SU-DHL-6 (cell line): ENCODE measurements at regions not wholly inside any gene's neighbourhood (a gene's known extent, or its start where the extent isn't known, plus 50 kb on each side); places are given as distances from the start of the nearest gene placed in this dataset.

Experiments
- EZH2phosphoT487 ChIP-seq: fragments of 200-600 bp; sonication (generic), shearing (Covaris generic); conservative IDR thresholded peaks from 2 replicates; pipeline ENCODE4 v1.6.1; 2018; ENCODE audit warnings: mild to moderate bottlenecking, antibody characterized with exemption, low read length, moderate library complexity, mixed read lengths
- TF ChIP-seq, protein P1 (sequence below): fragments of 200-600 bp; sonication (generic); IDR thresholded peaks from one replicate; pipeline ENCODE4 v1.5.1; 2017; ENCODE audit warnings: antibody characterized with exemption, mild to moderate bottlenecking, low read length, moderate library complexity; ENCODE audit not compliant: insufficient read depth, poor library complexity, severe bottlenecking

DNA sequence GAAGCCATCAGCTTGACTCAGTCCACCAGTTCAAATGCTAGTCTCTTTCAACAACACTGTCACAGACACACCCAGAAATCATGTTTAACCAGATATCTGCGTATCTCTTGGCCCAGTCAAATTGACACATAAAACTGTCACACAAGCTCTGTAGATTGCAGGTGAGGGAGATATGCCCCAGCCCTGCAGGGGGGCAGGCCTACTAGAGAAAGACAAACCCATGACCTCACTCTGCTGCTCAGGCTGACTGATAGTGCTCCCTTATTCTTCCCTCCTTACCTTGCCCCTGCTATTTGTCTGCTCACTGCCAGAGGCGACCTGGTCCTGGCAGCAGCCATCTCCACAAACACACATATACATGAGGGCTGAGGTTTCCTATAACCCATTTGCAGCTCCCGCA is 351.3 kb downstream of the DRD1 start:
- TF ChIP-seq, protein P1, sequence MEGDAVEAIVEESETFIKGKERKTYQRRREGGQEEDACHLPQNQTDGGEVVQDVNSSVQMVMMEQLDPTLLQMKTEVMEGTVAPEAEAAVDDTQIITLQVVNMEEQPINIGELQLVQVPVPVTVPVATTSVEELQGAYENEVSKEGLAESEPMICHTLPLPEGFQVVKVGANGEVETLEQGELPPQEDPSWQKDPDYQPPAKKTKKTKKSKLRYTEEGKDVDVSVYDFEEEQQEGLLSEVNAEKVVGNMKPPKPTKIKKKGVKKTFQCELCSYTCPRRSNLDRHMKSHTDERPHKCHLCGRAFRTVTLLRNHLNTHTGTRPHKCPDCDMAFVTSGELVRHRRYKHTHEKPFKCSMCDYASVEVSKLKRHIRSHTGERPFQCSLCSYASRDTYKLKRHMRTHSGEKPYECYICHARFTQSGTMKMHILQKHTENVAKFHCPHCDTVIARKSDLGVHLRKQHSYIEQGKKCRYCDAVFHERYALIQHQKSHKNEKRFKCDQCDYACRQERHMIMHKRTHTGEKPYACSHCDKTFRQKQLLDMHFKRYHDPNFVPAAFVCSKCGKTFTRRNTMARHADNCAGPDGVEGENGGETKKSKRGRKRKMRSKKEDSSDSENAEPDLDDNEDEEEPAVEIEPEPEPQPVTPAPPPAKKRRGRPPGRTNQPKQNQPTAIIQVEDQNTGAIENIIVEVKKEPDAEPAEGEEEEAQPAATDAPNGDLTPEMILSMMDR = no peak
- TF ChIP-seq EZH2phosphoT487 = no peak
